Trophoblast cell (in vitro differentiated cells and primary cell): ENCODE measurements at regions not wholly inside any gene's neighbourhood (a gene's known extent, or its start where the extent isn't known, plus 50 kb on each side); places are given as distances from the start of the nearest gene placed in this dataset.

Source experiments
- DNase-seq, 2 donors: peaks; one replicate each; pipeline ENCODE4 v3.0.0-alpha.2; 2016
- H2AFZ ChIP-seq: 2 replicates; pipeline ENCODE4 v1.6.1; 2013; ENCODE audit warnings: low read length, moderate library complexity, mild to moderate bottlenecking; ENCODE audit not compliant: insufficient read depth, poor library complexity
- H2AK5ac ChIP-seq: 2 replicates; pipeline ENCODE4 v1.6.1; 2013; ENCODE audit warnings: mild to moderate bottlenecking, low read length
- H2BK120ac ChIP-seq: 2 replicates; pipeline ENCODE4 v1.6.1; 2013; ENCODE audit warnings: low read length, mild to moderate bottlenecking, moderate library complexity; ENCODE audit not compliant: insufficient read depth, poor library complexity
- H2BK12ac ChIP-seq: 2 replicates; pipeline ENCODE4 v1.6.1; 2013; ENCODE audit warnings: mild to moderate bottlenecking, low read length, moderate library complexity
- H2BK5ac ChIP-seq: 2 replicates; pipeline ENCODE4 v1.6.1; 2013; ENCODE audit warnings: low read length, low read depth, moderate library complexity, mild to moderate bottlenecking; ENCODE audit not compliant: poor library complexity
- H3K14ac ChIP-seq: 2 replicates; pipeline ENCODE4 v1.6.1; 2013; ENCODE audit warnings: mild to moderate bottlenecking, low read length
- H3K18ac ChIP-seq: 2 replicates; pipeline ENCODE4 v1.6.1; 2013; ENCODE audit warnings: mild to moderate bottlenecking, low read length
- H3K23ac ChIP-seq: 2 replicates; pipeline ENCODE4 v1.6.1; 2013; ENCODE audit warnings: low read length
- H3K27ac ChIP-seq: 2 replicates; pipeline ENCODE4 v1.5.1; 2013; ENCODE audit warnings: low read depth, mild to moderate bottlenecking, inconsistent platforms, low read length, moderate library complexity
- H3K27me3 ChIP-seq: 2 replicates; pipeline ENCODE4 v1.6.1; 2013; ENCODE audit warnings: inconsistent platforms, mild to moderate bottlenecking, low read length, moderate library complexity; ENCODE audit not compliant: insufficient read depth
- H3K36me3 ChIP-seq, 2 experiments: 1 replicate in 1 of 2; 2 replicates in 1 of 2; pipeline ENCODE4 v1.6.1; 2013; ENCODE audit warnings: low read length in 2 of 2, mild to moderate bottlenecking in 2 of 2, moderate library complexity in 1 of 2; ENCODE audit not compliant: insufficient read depth in 2 of 2, control insufficient read depth in 1 of 2
- H3K4ac ChIP-seq: 2 replicates; pipeline ENCODE4 v1.6.1; 2013; ENCODE audit warnings: low read depth, mild to moderate bottlenecking, low read length, moderate library complexity
- H3K4me1 ChIP-seq, 2 experiments: 1 replicate in 1 of 2; 2 replicates in 1 of 2; pipeline ENCODE4 v1.6.1; 2013; ENCODE audit warnings: low read length in 2 of 2, mild to moderate bottlenecking in 2 of 2, moderate library complexity in 1 of 2; ENCODE audit not compliant: insufficient read depth in 2 of 2, control insufficient read depth in 1 of 2
- H3K4me2 ChIP-seq: 2 replicates; pipeline ENCODE4 v1.6.1; 2013; ENCODE audit warnings: inconsistent platforms, mild to moderate bottlenecking, low read length, moderate library complexity
- H3K4me3 ChIP-seq: 2 replicates; pipeline ENCODE4 v1.5.1; 2013; ENCODE audit warnings: mild to moderate bottlenecking, low read depth, low read length, inconsistent platforms
- H3K79me1 ChIP-seq: one replicate; pipeline ENCODE4 v1.6.1; 2013; ENCODE audit warnings: low read length
- H3K79me2 ChIP-seq: 2 replicates; pipeline ENCODE4 v1.6.1; 2013; ENCODE audit warnings: low read length, mild to moderate bottlenecking; ENCODE audit not compliant: control insufficient read depth, insufficient read depth, poor library complexity
- H3K9ac ChIP-seq: 2 replicates; pipeline ENCODE4 v1.6.1; 2013; ENCODE audit warnings: mild to moderate bottlenecking, low read length
- H3K9me3 ChIP-seq: 2 replicates; pipeline ENCODE4 v1.6.1; 2013; ENCODE audit warnings: low read depth, mild to moderate bottlenecking, control low read depth, inconsistent platforms, low read length; ENCODE audit not compliant: insufficient read depth
- H4K12ac ChIP-seq: 2 replicates; pipeline ENCODE4 v1.6.1; 2013; ENCODE audit warnings: low read depth, mild to moderate bottlenecking, low read length, moderate library complexity
- H4K8ac ChIP-seq: 2 replicates; pipeline ENCODE4 v1.6.1; 2013; ENCODE audit warnings: low read depth, mild to moderate bottlenecking, low read length, moderate library complexity
- H4K91ac ChIP-seq: one replicate; pipeline ENCODE4 v1.6.1; 2013; ENCODE audit warnings: low read depth, mild to moderate bottlenecking, low read length, moderate library complexity
- WGBS: extraction: QIAGEN DNeasy Blood & Tissue Kit; methylation state at CpG from one replicate; pipeline ENCODE4 v1.1.7; 2013; ENCODE audit warnings: missing lambda C conversion rate; ENCODE audit not compliant: insufficient read length, insufficient coverage; ENCODE audit errors: extremely low coverage; 5-methylcytosine and 5-hydroxymethylcytosine counted together

- H3K4me2 ChIP-seq: no peak overlapping the region
- H4K91ac ChIP-seq: no peak overlapping the region
- no CpG with 5 or more reads among the region's 1 CpG for WGBS
- no peak for DNase-seq
- no peaks in the 10 kb centered on the region for H3K79me1 ChIP-seq
- no peak overlapping the region for H3K4me3 ChIP-seq
- no peak overlapping the region for H3K14ac ChIP-seq
- H3K36me3 ChIP-seq: no peaks in the 10 kb centered on the region
- H3K27ac ChIP-seq: no peak overlapping the region
- H2AFZ ChIP-seq: no peak overlapping the region
- H2AK5ac ChIP-seq: no peak overlapping the region
- H3K79me2 ChIP-seq: no peaks in the 10 kb centered on the region
- H3K18ac ChIP-seq: no peak overlapping the region
- no peak overlapping the region for H3K23ac ChIP-seq
- H3K27me3 ChIP-seq: no peaks in the 10 kb centered on the region
- H3K4me1 ChIP-seq: no peaks in the 10 kb centered on the region
- no peaks in the 10 kb centered on the region for H3K9me3 ChIP-seq
- no peak overlapping the region for H3K9ac ChIP-seq
- no peak overlapping the region for H4K12ac ChIP-seq
- H4K8ac ChIP-seq: no peak overlapping the region
- H3K4ac ChIP-seq: no peak overlapping the region
- no peak overlapping the region for H2BK120ac ChIP-seq
- H2BK12ac ChIP-seq: no peak overlapping the region
- H2BK5ac ChIP-seq: no peak overlapping the region
Measured at GRCh38 chr3:102169915-102170479, 264.8 kb upstream of the ZPLD1 start.

- Histone ChIP-seq H3K36me3 (no peaks in the 10 kb centered on the region), H3K27ac (no peak overlapping the region), H4K8ac (no peak overlapping the region), H3K4me2 (no peak overlapping the region), H2BK5ac (no peak overlapping the region), H2AK5ac (no peak overlapping the region), H3K9ac (no peak overlapping the region), H3K18ac (no peak overlapping the region), H3K4me1 (no peaks in the 10 kb centered on the region), H3K14ac (no peak overlapping the region), H4K12ac (no peak overlapping the region), H3K27me3 (no peaks in the 10 kb centered on the region), H3K4ac (no peak overlapping the region), H2BK120ac (no peak overlapping the region), H3K4me3 (no peak overlapping the region), H3K79me1 (no peaks in the 10 kb centered on the region), H3K9me3 (no peaks in the 10 kb centered on the region), H4K91ac (no peak overlapping the region), H2BK12ac (no peak overlapping the region), H3K23ac (no peak overlapping the region), H3K79me2 (no peaks in the 10 kb centered on the region), H2AFZ (no peak overlapping the region)
- WGBS: no CpG with 5 or more reads among the region's 2 CpGs
- peak in 1 of 2 donors; percentile 63 for DNase-seq
Measured at GRCh38 chr3:102170545-102170944, 264.3 kb upstream of the ZPLD1 start.

- no peak for DNase-seq
- H3K23ac ChIP-seq: no peak overlapping the region
- H4K91ac ChIP-seq: no peak overlapping the region
- H3K27ac ChIP-seq: no peak overlapping the region
- H3K9me3 ChIP-seq: no peaks in the 10 kb centered on the region
- no peak overlapping the region for H3K9ac ChIP-seq
- no peak overlapping the region for H4K12ac ChIP-seq
- H4K8ac ChIP-seq: no peak overlapping the region
- H3K18ac ChIP-seq: no peak overlapping the region
- H3K14ac ChIP-seq: no peak overlapping the region
- no CpG with 5 or more reads among the region's 3 CpGs for WGBS
- no peaks in the 10 kb centered on the region for H3K79me2 ChIP-seq
- H2AK5ac ChIP-seq: no peak overlapping the region
- H2BK5ac ChIP-seq: no peak overlapping the region
- H3K4ac ChIP-seq: no peak overlapping the region
- no peak overlapping the region for H3K4me3 ChIP-seq
- H3K4me2 ChIP-seq: no peak overlapping the region
- H3K27me3 ChIP-seq: no peaks in the 10 kb centered on the region
- no peak overlapping the region for H2AFZ ChIP-seq
- H3K79me1 ChIP-seq: no peaks in the 10 kb centered on the region
- H3K4me1 ChIP-seq: no peaks in the 10 kb centered on the region
- no peak overlapping the region for H2BK12ac ChIP-seq
- no peaks in the 10 kb centered on the region for H3K36me3 ChIP-seq
- H2BK120ac ChIP-seq: no peak overlapping the region
Measured at GRCh38 chr3:102174312-102174712, 260.5 kb upstream of the ZPLD1 start.

- Histone ChIP-seq H3K9me3 (no peaks in the 10 kb centered on the region), H2BK120ac (no peak overlapping the region), H3K4me3 (no peak overlapping the region), H3K14ac (no peak overlapping the region), H4K12ac (no peak overlapping the region), H3K79me1 (no peaks in the 10 kb centered on the region), H4K91ac (no peak overlapping the region), H3K27me3 (no peaks in the 10 kb centered on the region), H3K4me2 (no peak overlapping the region), H3K4ac (no peak overlapping the region), H3K23ac (no peak overlapping the region), H3K27ac (no peak overlapping the region), H2AK5ac (no peak overlapping the region), H3K36me3 (no peaks in the 10 kb centered on the region), H3K9ac (no peak overlapping the region), H3K18ac (no peak overlapping the region), H4K8ac (no peak overlapping the region), H2BK12ac (no peak overlapping the region), H2BK5ac (no peak overlapping the region), H2AFZ (no peak overlapping the region), H3K79me2 (no peaks in the 10 kb centered on the region), H3K4me1 (no peaks in the 10 kb centered on the region)
- no peak for DNase-seq
- no CpG with 5 or more reads among the region's 1 CpG for WGBS
Measured at GRCh38 chr3:102174832-102175374, 259.9 kb upstream of the ZPLD1 start.
